GM23338 (cell line): ENCODE measurements at regions not wholly inside any gene's neighbourhood (a gene's known extent, or its start where the extent isn't known, plus 50 kb on each side); places are given as distances from the start of the nearest gene placed in this dataset.

Experiments used
- ATAC-seq: fragments of 200-7000 bp; cut with Tn5 transposase; 3 replicates; pipeline ENCODE4 v1.9.1; 2020
- DNase-seq: peaks from one replicate; pipeline ENCODE4 v3.0.0-alpha.2; 2015; ENCODE audit warnings: low spot score
- H2AFZ ChIP-seq: fragments of 200-600 bp; sonication (generic); 2 replicates; pipeline ENCODE4 v1.8.0; 2016; ENCODE audit warnings: antibody characterized with exemption, mild to moderate bottlenecking, moderate library complexity
- H3F3A ChIP-seq: fragments of 200-600 bp; sonication (generic); replicated peaks from 2 replicates; pipeline ENCODE4 v1.8.0; 2017; ENCODE audit warnings: antibody characterized with exemption, mixed run types, low read depth
- H3K27ac ChIP-seq: fragments of 200-600 bp; sonication (generic); 2 replicates; pipeline ENCODE4 v1.6.1; 2016; ENCODE audit warnings: low read depth
- H3K27me3 ChIP-seq: fragments of 200-600 bp; sonication (generic); 2 replicates; pipeline ENCODE4 v1.8.0; 2016; ENCODE audit warnings: mild to moderate bottlenecking, mixed run types, moderate library complexity; ENCODE audit not compliant: insufficient read depth
- H3K36me3 ChIP-seq: fragments of 200-600 bp; sonication (generic); 2 replicates; pipeline ENCODE4 v1.8.0; 2016; ENCODE audit warnings: mild to moderate bottlenecking; ENCODE audit not compliant: insufficient read depth
- H3K4me1 ChIP-seq: fragments of 200-600 bp; sonication (generic); 2 replicates; pipeline ENCODE4 v1.8.0; 2016; ENCODE audit warnings: mild to moderate bottlenecking, moderate library complexity; ENCODE audit not compliant: insufficient read depth
- H3K4me2 ChIP-seq: fragments of 200-600 bp; sonication (generic); 2 replicates; pipeline ENCODE4 v1.7.1; 2017; ENCODE audit warnings: mixed run types
- H3K4me3 ChIP-seq: fragments of 200-600 bp; sonication (generic); 2 replicates; pipeline ENCODE4 v1.6.1; 2016; ENCODE audit warnings: mixed run types
- H3K79me2 ChIP-seq: fragments of 200-600 bp; sonication (generic); replicated peaks from 2 replicates; pipeline ENCODE4 v1.8.0; 2017; ENCODE audit warnings: mild to moderate bottlenecking; ENCODE audit not compliant: insufficient read depth
- H3K9me2 ChIP-seq: fragments of 200-600 bp; sonication (generic); 2 replicates; pipeline ENCODE4 v1.8.0; 2017; ENCODE audit not compliant: insufficient read depth
- H4K20me1 ChIP-seq: fragments of 200-600 bp; sonication (generic); replicated peaks from 2 replicates; pipeline ENCODE4 v1.8.0; 2017; ENCODE audit warnings: mild to moderate bottlenecking; ENCODE audit not compliant: insufficient read depth
- H3K27ac Mint-ChIP-seq: 2 replicates; pipeline ENCODE4 v1.8.0; 2020; ENCODE audit warnings: inconsistent platforms, mild to moderate bottlenecking, moderate library complexity, mixed read lengths
- H3K27me3 Mint-ChIP-seq: 3 replicates; pipeline ENCODE4 v1.8.0; 2022; ENCODE audit warnings: low read depth, mild to moderate bottlenecking, moderate library complexity, mixed read lengths, inconsistent platforms; ENCODE audit not compliant: insufficient read depth, poor library complexity
- H3K36me3 Mint-ChIP-seq: 3 replicates; pipeline ENCODE4 v1.8.0; 2021; ENCODE audit warnings: low read depth, mild to moderate bottlenecking, inconsistent platforms, moderate library complexity, mixed read lengths
- H3K4me1 Mint-ChIP-seq: 3 replicates; pipeline ENCODE4 v1.8.0; 2020; ENCODE audit warnings: mild to moderate bottlenecking, inconsistent platforms, mixed read lengths
- H3K4me3 Mint-ChIP-seq: 3 replicates; pipeline ENCODE4 v1.8.0; 2021; ENCODE audit warnings: moderate library complexity, mild to moderate bottlenecking, inconsistent platforms, mixed read lengths
- H3K9me3 Mint-ChIP-seq: 3 replicates; pipeline ENCODE4 v1.8.0; 2020; ENCODE audit warnings: moderate library complexity, mild to moderate bottlenecking, inconsistent platforms, mixed read lengths
- CREB1 ChIP-seq: fragments of 250-450 bp; sonication (Bioruptor Pico); IDR thresholded peaks from 2 replicates; pipeline ENCODE4 v1.5.0; 2020; ENCODE audit warnings: low read depth, mild to moderate bottlenecking, moderate library complexity
- EZH2 ChIP-seq: fragments of 200-600 bp; sonication (generic); IDR thresholded peaks from one replicate; pipeline ENCODE4 v1.8.0; 2017; ENCODE audit warnings: antibody characterized with exemption, mild to moderate bottlenecking, low read depth; ENCODE audit not compliant: unreplicated experiment
- EZH2phosphoT487 ChIP-seq: fragments of 200-600 bp; sonication (generic); IDR thresholded peaks from one replicate; pipeline ENCODE4 v1.8.1; 2018; ENCODE audit warnings: antibody characterized with exemption; ENCODE audit not compliant: unreplicated experiment
- JUNB ChIP-seq: IDR thresholded peaks from one replicate; pipeline ENCODE4 v1.6.1; 2016; ENCODE audit warnings: antibody characterized with exemption; ENCODE audit not compliant: unreplicated experiment
- NANOG ChIP-seq: IDR thresholded peaks from 2 replicates; pipeline ENCODE4 v1.6.1; 2016; ENCODE audit warnings: antibody characterized with exemption, borderline replicate concordance
- POLR2AphosphoS5 ChIP-seq: IDR thresholded peaks from 2 replicates; pipeline ENCODE4 v1.6.1; 2016; ENCODE audit warnings: antibody characterized with exemption, low read depth
- STAT1 ChIP-seq: IDR thresholded peaks from one replicate; pipeline ENCODE4 v1.6.1; 2016; ENCODE audit warnings: antibody characterized with exemption; ENCODE audit not compliant: unreplicated experiment
- ZNF114 ChIP-seq: fragments of 250-450 bp; sonication (Bioruptor Pico); IDR thresholded peaks from 2 replicates; pipeline ENCODE4 v1.5.0; 2020; ENCODE audit warnings: mild to moderate bottlenecking, moderate library complexity
- ZNF331 ChIP-seq: fragments of 250-450 bp; sonication (Bioruptor Pico); IDR thresholded peaks from 2 replicates; pipeline ENCODE4 v1.5.0; 2020; ENCODE audit warnings: low read depth, mild to moderate bottlenecking, moderate library complexity
- TF ChIP-seq, protein P1 (sequence below): fragments of 250-450 bp; sonication (Bioruptor Pico); IDR thresholded peaks from 2 replicates; pipeline ENCODE4 v1.5.0; 2020; ENCODE audit warnings: mild to moderate bottlenecking, moderate library complexity
- TF ChIP-seq, protein P2 (sequence below): IDR thresholded peaks from 2 replicates; pipeline ENCODE4 v1.6.1; 2016; ENCODE audit warnings: antibody characterized with exemption
- TF ChIP-seq, protein P3 (sequence below), 2 experiments: fragments of 200-600 bp in 1 of 2; sonication (generic) in 1 of 2; conservative IDR thresholded peaks; 2 replicates each; pipeline versions ENCODE4 v1.5.1 to v1.6.1; 2016 to 2017; ENCODE audit warnings: antibody characterized with exemption in 2 of 2, low read depth in 2 of 2, mild to moderate bottlenecking in 2 of 2, moderate library complexity in 1 of 2
- TF ChIP-seq, protein P4 (sequence below): IDR thresholded peaks from one replicate; pipeline ENCODE4 v1.6.1; 2018; ENCODE audit warnings: antibody characterized with exemption; ENCODE audit not compliant: unreplicated experiment

DNA sequence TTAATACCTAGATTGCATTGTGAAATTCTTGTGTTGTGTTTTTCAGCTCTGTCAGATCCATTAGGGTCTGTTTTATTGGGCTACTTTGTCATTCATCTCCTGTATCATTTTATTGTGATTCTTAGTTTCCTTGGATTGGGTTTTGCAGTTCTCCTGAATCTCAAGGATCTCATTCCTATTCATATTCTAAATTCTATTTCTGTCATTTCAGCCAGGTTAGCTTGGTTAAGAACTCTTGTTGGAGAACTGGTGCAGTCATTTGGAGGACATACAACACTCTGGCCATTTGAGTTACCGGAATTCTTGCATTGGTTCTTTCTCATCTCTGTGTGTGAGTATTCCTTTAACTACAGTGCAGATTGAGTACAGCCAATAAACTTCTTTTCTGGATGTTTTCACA lies 159.6 kb downstream of the FAM78B start:
- Histone ChIP-seq H3K4me2 (no peak overlapping the region), H3F3A (no peaks in the 10 kb centered on the region), H3K27ac (no peak overlapping the region), H3K27me3 (no peaks in the 10 kb centered on the region), H3K36me3 (no peaks in the 10 kb centered on the region), H3K9me2 (0 out of 2 replicates have a peak, but pooled peaks cover 4% of the 10 kb centered on the region), H4K20me1 (no peaks in the 10 kb centered on the region), H2AFZ (no peak overlapping the region), H3K4me1 (no peaks in the 10 kb centered on the region), H3K79me2 (no peaks in the 10 kb centered on the region), H3K4me3 (no peak overlapping the region)
- TF ChIP-seq, protein P1, sequence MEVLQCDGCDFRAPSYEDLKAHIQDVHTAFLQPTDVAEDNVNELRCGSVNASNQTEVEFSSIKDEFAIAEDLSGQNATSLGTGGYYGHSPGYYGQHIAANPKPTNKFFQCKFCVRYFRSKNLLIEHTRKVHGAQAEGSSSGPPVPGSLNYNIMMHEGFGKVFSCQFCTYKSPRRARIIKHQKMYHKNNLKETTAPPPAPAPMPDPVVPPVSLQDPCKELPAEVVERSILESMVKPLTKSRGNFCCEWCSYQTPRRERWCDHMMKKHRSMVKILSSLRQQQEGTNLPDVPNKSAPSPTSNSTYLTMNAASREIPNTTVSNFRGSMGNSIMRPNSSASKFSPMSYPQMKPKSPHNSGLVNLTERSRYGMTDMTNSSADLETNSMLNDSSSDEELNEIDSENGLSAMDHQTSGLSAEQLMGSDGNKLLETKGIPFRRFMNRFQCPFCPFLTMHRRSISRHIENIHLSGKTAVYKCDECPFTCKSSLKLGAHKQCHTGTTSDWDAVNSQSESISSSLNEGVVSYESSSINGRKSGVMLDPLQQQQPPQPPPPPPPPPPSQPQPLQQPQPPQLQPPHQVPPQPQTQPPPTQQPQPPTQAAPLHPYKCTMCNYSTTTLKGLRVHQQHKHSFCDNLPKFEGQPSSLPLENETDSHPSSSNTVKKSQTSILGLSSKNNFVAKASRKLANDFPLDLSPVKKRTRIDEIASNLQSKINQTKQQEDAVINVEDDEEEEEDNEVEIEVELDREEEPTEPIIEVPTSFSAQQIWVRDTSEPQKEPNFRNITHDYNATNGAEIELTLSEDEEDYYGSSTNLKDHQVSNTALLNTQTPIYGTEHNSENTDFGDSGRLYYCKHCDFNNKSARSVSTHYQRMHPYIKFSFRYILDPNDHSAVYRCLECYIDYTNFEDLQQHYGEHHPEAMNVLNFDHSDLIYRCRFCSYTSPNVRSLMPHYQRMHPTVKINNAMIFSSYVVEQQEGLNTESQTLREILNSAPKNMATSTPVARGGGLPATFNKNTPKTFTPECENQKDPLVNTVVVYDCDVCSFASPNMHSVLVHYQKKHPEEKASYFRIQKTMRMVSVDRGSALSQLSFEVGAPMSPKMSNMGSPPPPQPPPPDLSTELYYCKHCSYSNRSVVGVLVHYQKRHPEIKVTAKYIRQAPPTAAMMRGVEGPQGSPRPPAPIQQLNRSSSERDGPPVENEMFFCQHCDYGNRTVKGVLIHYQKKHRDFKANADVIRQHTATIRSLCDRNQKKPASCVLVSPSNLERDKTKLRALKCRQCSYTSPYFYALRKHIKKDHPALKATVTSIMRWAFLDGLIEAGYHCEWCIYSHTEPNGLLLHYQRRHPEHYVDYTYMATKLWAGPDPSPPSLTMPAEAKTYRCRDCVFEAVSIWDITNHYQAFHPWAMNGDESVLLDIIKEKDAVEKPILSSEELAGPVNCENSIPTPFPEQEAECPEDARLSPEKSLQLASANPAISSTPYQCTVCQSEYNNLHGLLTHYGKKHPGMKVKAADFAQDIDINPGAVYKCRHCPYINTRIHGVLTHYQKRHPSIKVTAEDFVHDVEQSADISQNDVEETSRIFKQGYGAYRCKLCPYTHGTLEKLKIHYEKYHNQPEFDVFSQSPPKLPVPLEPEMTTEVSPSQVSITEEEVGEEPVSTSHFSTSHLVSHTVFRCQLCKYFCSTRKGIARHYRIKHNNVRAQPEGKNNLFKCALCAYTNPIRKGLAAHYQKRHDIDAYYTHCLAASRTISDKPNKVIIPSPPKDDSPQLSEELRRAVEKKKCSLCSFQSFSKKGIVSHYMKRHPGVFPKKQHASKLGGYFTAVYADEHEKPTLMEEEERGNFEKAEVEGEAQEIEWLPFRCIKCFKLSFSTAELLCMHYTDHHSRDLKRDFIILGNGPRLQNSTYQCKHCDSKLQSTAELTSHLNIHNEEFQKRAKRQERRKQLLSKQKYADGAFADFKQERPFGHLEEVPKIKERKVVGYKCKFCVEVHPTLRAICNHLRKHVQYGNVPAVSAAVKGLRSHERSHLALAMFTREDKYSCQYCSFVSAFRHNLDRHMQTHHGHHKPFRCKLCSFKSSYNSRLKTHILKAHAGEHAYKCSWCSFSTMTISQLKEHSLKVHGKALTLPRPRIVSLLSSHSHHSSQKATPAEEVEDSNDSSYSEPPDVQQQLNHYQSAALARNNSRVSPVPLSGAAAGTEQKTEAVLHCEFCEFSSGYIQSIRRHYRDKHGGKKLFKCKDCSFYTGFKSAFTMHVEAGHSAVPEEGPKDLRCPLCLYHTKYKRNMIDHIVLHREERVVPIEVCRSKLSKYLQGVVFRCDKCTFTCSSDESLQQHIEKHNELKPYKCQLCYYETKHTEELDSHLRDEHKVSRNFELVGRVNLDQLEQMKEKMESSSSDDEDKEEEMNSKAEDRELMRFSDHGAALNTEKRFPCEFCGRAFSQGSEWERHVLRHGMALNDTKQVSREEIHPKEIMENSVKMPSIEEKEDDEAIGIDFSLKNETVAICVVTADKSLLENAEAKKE (CRISPR knock-in tag), result no peak
- no peak for TF ChIP-seq EZH2phosphoT487
- TF ChIP-seq, protein P2, sequence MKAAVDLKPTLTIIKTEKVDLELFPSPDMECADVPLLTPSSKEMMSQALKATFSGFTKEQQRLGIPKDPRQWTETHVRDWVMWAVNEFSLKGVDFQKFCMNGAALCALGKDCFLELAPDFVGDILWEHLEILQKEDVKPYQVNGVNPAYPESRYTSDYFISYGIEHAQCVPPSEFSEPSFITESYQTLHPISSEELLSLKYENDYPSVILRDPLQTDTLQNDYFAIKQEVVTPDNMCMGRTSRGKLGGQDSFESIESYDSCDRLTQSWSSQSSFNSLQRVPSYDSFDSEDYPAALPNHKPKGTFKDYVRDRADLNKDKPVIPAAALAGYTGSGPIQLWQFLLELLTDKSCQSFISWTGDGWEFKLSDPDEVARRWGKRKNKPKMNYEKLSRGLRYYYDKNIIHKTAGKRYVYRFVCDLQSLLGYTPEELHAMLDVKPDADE, result no peak
- TF ChIP-seq, protein P3, sequence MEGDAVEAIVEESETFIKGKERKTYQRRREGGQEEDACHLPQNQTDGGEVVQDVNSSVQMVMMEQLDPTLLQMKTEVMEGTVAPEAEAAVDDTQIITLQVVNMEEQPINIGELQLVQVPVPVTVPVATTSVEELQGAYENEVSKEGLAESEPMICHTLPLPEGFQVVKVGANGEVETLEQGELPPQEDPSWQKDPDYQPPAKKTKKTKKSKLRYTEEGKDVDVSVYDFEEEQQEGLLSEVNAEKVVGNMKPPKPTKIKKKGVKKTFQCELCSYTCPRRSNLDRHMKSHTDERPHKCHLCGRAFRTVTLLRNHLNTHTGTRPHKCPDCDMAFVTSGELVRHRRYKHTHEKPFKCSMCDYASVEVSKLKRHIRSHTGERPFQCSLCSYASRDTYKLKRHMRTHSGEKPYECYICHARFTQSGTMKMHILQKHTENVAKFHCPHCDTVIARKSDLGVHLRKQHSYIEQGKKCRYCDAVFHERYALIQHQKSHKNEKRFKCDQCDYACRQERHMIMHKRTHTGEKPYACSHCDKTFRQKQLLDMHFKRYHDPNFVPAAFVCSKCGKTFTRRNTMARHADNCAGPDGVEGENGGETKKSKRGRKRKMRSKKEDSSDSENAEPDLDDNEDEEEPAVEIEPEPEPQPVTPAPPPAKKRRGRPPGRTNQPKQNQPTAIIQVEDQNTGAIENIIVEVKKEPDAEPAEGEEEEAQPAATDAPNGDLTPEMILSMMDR (conservative IDR thresholded peaks at IDR 0.05; ENCODE audit: low read depth in 2 of 2), result no peak
- no peak for TF ChIP-seq ZNF114 (CRISPR knock-in tag)
- TF ChIP-seq POLR2AphosphoS5, result no peak
- TF ChIP-seq EZH2, result no peak
- no peak for TF ChIP-seq ZNF331
- TF ChIP-seq, protein P4, sequence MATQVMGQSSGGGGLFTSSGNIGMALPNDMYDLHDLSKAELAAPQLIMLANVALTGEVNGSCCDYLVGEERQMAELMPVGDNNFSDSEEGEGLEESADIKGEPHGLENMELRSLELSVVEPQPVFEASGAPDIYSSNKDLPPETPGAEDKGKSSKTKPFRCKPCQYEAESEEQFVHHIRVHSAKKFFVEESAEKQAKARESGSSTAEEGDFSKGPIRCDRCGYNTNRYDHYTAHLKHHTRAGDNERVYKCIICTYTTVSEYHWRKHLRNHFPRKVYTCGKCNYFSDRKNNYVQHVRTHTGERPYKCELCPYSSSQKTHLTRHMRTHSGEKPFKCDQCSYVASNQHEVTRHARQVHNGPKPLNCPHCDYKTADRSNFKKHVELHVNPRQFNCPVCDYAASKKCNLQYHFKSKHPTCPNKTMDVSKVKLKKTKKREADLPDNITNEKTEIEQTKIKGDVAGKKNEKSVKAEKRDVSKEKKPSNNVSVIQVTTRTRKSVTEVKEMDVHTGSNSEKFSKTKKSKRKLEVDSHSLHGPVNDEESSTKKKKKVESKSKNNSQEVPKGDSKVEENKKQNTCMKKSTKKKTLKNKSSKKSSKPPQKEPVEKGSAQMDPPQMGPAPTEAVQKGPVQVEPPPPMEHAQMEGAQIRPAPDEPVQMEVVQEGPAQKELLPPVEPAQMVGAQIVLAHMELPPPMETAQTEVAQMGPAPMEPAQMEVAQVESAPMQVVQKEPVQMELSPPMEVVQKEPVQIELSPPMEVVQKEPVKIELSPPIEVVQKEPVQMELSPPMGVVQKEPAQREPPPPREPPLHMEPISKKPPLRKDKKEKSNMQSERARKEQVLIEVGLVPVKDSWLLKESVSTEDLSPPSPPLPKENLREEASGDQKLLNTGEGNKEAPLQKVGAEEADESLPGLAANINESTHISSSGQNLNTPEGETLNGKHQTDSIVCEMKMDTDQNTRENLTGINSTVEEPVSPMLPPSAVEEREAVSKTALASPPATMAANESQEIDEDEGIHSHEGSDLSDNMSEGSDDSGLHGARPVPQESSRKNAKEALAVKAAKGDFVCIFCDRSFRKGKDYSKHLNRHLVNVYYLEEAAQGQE, result no peak
- TF ChIP-seq STAT1, result no peak
- TF ChIP-seq JUNB, result no peak
- TF ChIP-seq CREB1 (CRISPR knock-in tag), result no peak
- no peak for TF ChIP-seq NANOG
- H3K4me1 Mint-ChIP-seq, result no peaks in the 10 kb centered on the region
- no peak for DNase-seq
- H3K4me3 Mint-ChIP-seq, result no peak overlapping the region
- no peak for ATAC-seq
- H3K36me3 Mint-ChIP-seq, result no peaks in the 10 kb centered on the region
- peaks cover 6% of the 10 kb centered on the region; the same call in 1 of the 3 replicates for H3K9me3 Mint-ChIP-seq
- H3K27me3 Mint-ChIP-seq, result no peaks in the 10 kb centered on the region
- no peak overlapping the region for H3K27ac Mint-ChIP-seq
